ENCODE measurements at regions not wholly inside any gene's neighbourhood (a gene's known extent, or its start where the extent isn't known, plus 50 kb on each side); places are given as distances from the start of the nearest gene placed in this dataset.
"Not testable (repeated sequence)": the region's sequence is repeated elsewhere in the genome, so short reads cannot be mapped to it uniquely, and the experiment has no call there.

- DNase-seq = no peak
Measured at GRCh38 chr15:96171853-96172296, 158.6 kb upstream of the NR2F2 start.

GRCh38 chr15:96172417-96172816, 158.1 kb upstream of the NR2F2 start:
- DNase-seq = no peak

DNA sequence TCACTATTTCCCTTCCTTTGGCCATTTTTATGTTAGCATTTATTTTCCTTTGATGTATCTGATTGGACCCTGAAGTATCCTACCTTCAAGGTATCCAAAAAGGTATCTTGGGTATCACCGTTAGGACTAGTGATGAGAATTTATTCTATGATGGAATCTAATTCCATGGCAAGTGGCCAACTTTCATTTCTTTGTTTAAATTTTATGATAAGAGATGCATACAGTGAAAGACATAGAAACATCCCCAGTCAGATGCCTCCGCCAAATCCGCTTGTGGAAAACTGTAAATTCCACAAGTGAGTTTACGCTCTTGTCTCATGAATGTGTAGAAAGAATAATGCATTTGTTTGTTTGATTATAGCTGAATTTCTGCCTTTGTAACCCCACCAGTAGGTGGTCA, 153.7 kb upstream of the NR2F2 start:
- DNase-seq = no peak

DNA sequence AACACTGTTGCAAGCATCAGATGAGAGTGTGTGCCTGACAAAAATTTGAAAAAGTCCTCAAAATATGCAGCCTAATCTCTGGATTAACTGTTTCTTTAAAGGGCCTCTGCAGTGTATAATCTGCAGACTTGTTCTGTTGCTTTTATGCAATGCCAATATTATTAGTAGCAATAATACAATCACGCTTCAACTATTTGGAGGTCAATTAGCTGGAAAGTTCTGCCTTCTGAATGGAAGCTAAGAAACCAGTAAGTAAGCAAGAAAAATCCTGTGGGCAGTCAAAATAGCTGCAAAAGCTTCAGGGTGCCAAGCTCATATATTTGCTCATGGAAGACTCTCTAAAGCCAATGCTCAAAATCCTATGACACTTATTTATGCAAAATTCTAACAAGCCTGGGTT, 153.2 kb upstream of the NR2F2 start:
- no peak for DNase-seq

- no peak for DNase-seq
Measured at GRCh38 chr15:96180087-96180748, 150.3 kb upstream of the NR2F2 start.

GRCh38 chr15:96181217-96181616, 149.3 kb upstream of the NR2F2 start:
- DNase-seq = no peak

DNA sequence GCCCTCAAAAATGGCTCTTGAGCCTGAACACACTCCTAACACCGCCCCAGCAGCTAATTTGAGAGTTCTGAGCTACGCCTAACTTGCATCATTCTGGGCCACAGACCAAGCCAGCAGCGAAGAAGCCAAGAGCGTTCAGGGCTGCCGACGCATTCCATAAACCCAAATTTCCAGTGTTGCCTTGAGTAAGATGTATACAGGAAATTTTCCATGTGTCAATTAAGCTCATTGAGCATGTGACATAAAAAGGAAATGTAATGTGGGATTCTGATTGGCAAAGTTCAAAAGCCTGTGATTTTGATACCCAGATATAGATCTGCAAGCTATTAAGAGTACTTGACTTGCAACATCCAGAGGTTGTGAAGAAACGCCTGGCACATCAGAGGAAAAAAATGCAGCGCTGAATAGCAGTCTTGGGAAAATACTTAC, 148.6 kb upstream of the NR2F2 start:
- peak; percentile 90 for DNase-seq

GRCh38 chr15:96182736-96183513, 147.6 kb upstream of the NR2F2 start:
- no peak for DNase-seq

GRCh38 chr15:96183514-96183850, 147.0 kb upstream of the NR2F2 start:
- no peak for DNase-seq

- DNase-seq = no peak
Measured at GRCh38 chr15:96183867-96184266, 146.6 kb upstream of the NR2F2 start.

- no peak for DNase-seq
Measured at GRCh38 chr15:96184297-96184696, 146.2 kb upstream of the NR2F2 start.

- DNase-seq = no peak
Measured at GRCh38 chr15:96186105-96186504, 144.4 kb upstream of the NR2F2 start.

- DNase-seq = no peak
Measured at GRCh38 chr15:96187341-96188305, 142.9 kb upstream of the NR2F2 start.

DNA sequence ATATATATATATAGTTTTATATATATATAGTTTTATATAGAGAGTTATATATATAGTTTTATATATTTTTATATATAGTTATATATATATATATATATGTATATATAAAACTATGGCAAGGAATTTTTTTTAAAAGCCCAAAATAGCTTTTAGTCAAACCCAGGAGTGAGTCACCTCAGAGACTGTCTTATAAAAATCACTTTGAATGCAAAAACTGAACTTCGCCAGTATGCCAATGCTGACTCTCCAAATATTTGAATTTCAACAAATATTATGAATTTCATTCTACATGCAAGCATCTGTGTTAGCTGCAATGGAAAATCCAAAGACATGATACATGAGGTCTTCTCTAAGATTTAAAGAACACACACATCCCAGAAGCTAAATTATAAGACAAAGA, 132.8 kb upstream of the NR2F2 start:
- DNase-seq = no peak

DNA sequence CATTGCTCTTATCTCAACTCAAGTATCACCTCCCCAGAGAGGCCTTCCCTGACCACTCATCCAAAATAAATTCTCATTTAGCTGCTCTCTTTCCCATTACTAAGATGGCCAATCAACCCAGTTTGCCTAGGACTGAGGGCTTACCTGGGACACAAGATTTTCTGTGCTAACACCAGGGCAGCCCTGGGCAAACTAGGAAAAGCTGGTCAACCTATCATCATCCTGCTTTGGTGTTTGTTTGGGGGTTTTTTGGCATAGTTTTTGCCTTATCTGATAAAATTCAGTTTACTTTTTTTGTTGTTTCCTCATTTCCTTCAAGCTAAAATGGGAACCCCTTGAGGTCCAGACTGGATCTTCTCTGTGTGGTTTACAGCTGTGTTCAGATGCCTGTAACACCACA, 131.4 kb upstream of the NR2F2 start:
- no peak for DNase-seq

GRCh38 chr15:96200357-96200967, 130.0 kb upstream of the NR2F2 start:
- DNase-seq = no peak

DNA sequence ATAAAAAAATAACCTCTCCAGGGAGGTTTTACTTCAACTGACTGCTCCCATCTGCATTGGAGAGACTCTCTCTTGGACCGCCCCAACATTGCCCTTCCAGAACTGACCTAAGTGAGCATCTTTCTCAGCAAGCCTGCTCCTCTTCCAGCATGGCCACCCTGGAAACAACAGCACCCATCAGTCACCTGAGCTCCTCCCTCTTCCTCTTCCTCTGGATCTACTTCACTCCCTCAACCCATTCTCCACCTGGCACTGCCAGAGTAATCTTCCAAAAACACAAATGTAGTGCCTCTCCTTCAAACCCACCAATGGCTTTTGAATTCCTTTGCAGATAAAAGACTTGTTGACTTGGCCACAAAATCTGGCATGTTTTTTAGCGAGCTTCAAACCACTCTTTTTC, 128.8 kb upstream of the NR2F2 start:
- DNase-seq = no peak

GRCh38 chr15:96205588-96205987, 124.9 kb upstream of the NR2F2 start:
- not testable (repeated sequence) for DNase-seq

GRCh38 chr15:96207377-96208006, 123.0 kb upstream of the NR2F2 start:
- no peak for DNase-seq

- DNase-seq = no peak
Measured at GRCh38 chr15:96209285-96209735, 121.2 kb upstream of the NR2F2 start.

DNA sequence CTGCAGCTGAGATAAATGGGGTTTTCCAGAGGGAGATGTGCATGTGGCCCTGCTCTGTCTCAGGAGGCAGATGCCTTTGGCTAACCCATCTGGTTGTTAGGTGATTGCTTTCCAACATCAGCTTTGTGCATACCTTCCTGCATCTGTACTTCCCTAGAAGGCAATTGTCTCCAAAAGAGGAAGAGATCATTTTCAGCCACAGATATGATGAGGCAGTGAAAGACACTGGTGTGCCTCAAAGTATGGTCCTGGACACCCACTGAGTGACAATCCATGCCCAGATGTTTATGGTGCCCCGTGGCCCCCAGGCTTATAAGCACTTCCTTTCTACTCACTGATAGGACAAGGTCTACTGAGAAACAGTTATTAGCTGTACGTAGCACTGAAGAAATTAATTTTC, 117.5 kb upstream of the NR2F2 start:
- no peak for DNase-seq

DNA sequence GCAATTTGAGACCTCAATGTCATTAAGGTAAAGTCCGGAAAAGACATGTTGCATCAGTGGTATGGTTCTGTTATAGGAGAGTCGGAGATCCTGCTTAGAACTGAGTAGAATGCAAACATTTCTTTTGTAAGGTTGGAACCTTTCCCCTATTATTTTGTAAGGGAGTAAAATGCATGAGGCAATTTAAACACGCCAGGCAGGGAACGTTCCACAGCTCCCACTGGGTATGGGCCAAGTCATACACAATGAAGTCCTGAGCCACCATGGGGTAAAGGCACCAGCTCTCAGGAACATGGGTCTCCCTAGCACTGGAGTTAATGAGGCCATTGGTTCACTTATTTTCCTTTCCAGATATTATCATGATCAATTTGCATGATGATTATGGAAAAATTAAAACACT, 116.6 kb upstream of the NR2F2 start:
- no peak for DNase-seq
